SU-DHL-6 (cell line): ENCODE measurements at regions not wholly inside any gene's neighbourhood (a gene's known extent, or its start where the extent isn't known, plus 50 kb on each side); places are given as distances from the start of the nearest gene placed in this dataset.
"Not testable (repeated sequence)": the region's sequence is repeated elsewhere in the genome, so short reads cannot be mapped to it uniquely, and the experiment has no call there.

ENCODE experiments used
- CTCF ChIP-seq: fragments of 200-600 bp; sonication (generic); IDR thresholded peaks from one replicate; pipeline ENCODE4 v1.5.1; 2017; ENCODE audit warnings: antibody characterized with exemption, mild to moderate bottlenecking, low read length, moderate library complexity; ENCODE audit not compliant: insufficient read depth, poor library complexity, severe bottlenecking
- EZH2phosphoT487 ChIP-seq: fragments of 200-600 bp; sonication (generic), shearing (Covaris generic); conservative IDR thresholded peaks from 2 replicates; pipeline ENCODE4 v1.6.1; 2018; ENCODE audit warnings: mild to moderate bottlenecking, antibody characterized with exemption, low read length, moderate library complexity, mixed read lengths

GRCh38 chrX:77127571-77127970, 319.6 kb upstream of the FGF16 start:
- not testable (repeated sequence) for TF ChIP-seq CTCF, EZH2phosphoT487
